ENCODE measurements at regions not wholly inside any gene's neighbourhood (a gene's known extent, or its start where the extent isn't known, plus 50 kb on each side); places are given as distances from the start of the nearest gene placed in this dataset.

DNA sequence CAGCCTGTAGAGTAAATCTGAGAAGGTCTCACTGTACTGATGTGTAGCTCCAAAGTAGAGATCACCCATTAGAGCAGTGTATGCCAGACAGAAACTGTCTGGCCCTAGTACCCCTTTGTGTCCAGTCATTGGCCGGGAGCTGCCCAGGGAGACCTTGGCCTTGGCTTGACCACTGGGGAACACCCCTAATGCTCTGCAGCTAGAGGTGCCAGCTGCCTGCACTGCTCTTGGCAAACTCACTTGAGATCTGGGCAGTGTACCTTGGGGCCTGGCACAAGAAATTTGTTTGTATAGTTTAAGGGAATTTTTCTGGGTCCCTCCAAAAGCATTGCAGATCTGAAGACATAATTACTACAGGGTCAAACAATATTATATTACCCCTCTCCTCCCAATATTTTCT lies 78.7 kb upstream of the MPHOSPH6 start:
- no peak for DNase-seq
- H3K36me3 ChIP-seq (replicated peaks in 1 of 2; ENCODE audit: control insufficient read depth in 1 of 2, insufficient read depth in 2 of 2, low read length in 2 of 2), result no peaks in the 10 kb centered on the region
- intact Hi-C loops (cut with micrococcal nuclease), result no loop called here
- Mint-ChIP-seq H3K27ac (no peak overlapping the region), H3K4me1 (no peaks in the 10 kb centered on the region), H3K4me3 (no peak overlapping the region), H3K27me3 (ENCODE audit: low read depth in 3 of 3) (peaks cover 2 to 10% (median 3%) of the 10 kb centered on the region in 3 donors), H3K36me3 (no peaks in the 10 kb centered on the region), H3K9me3 (peaks cover 6 to 11% (median 9%) of the 10 kb centered on the region in 7 donors)
- peaks cover 0 to 2% of the 10 kb centered on the region in 2 donors for H3K27me3 ChIP-seq (ENCODE audit: control insufficient read depth in 2 of 2, insufficient read depth in 2 of 2, low read length in 2 of 2)
- H3K4me1 ChIP-seq (ENCODE audit: control insufficient read depth in 1 of 2, insufficient read depth in 2 of 2, low read length in 2 of 2), result no peaks in the 10 kb centered on the region
- H3K9ac ChIP-seq (ENCODE audit: insufficient read depth, low read length, poor library complexity, severe bottlenecking), result no peak overlapping the region
- H3K79me2 ChIP-seq (ENCODE audit: insufficient read depth, low read length), result no peaks in the 10 kb centered on the region
- 90% methylated on average over 1 of the region's 1 CpG for WGBS (ENCODE audit: insufficient coverage)
- H3K4me3 ChIP-seq (replicated peaks in 1 of 3; ENCODE audit: low read depth in 2 of 3, low read length in 3 of 3), result no peak overlapping the region
- no peak overlapping the region for H3K4me2 ChIP-seq (replicated peaks; ENCODE audit: extremely low read depth, low read length, poor library complexity, severe bottlenecking)
- H2AFZ ChIP-seq (ENCODE audit: insufficient read depth, low read depth, low read length, poor library complexity, severe bottlenecking), result no peak overlapping the region
- H4K20me1 ChIP-seq (ENCODE audit: insufficient read depth, low read length), result no peaks in the 10 kb centered on the region
- no peak for TF ChIP-seq CTCF (IDR thresholded peaks at IDR 0.05)
- H3K9me3 ChIP-seq (replicated peaks in 1 of 2; ENCODE audit: control insufficient read depth in 1 of 2, insufficient read depth in 1 of 2, low read length in 2 of 2), result peaks cover 4 to 8% of the 10 kb centered on the region in 2 donors
- no peak overlapping the region for H3K27ac ChIP-seq (ENCODE audit: low read depth in 1 of 2, low read length in 2 of 2)

DNA sequence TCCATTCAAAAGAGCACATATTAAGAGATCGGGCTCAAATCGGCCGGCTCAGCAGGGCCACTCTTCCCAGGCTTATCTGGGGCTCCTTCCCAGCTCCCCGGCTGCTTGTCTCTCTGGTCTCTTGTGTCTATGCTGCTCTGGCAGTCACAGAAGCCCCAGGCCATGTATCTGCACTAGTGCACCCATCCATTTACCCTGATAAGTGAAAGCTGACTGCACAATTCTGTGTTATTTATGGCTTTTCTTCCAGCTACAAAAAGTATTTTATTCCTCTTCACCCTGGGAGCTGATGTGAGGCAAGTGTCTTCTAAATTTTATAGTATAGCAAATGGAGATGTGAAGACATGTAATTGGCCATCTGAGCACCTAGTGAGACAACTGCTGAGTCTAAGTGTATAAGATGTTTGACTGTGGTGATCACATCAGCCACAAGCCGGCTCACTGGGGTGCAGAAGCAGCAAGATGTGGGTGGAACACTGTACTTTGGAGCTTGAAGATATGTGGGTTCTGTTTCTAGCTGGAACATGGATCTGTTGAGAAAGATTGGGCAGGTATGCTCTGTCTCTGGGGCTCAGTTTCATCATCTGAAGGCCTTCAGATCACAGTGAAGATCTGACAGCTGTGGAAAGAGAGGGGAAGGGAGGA lies 78.1 kb upstream of the MPHOSPH6 start:
- no peak overlapping the region for H3K27ac Mint-ChIP-seq
- H3K4me3 Mint-ChIP-seq, result no peak overlapping the region
- Histone ChIP-seq H3K4me3 (replicated peaks in 1 of 3; ENCODE audit: low read depth in 2 of 3, low read length in 3 of 3) (no peak overlapping the region), H3K9ac (ENCODE audit: insufficient read depth, low read length, poor library complexity, severe bottlenecking) (no peak overlapping the region), H3K79me2 (ENCODE audit: insufficient read depth, low read length) (no peaks in the 10 kb centered on the region), H3K4me1 (ENCODE audit: control insufficient read depth in 1 of 2, insufficient read depth in 2 of 2, low read length in 2 of 2) (no peaks in the 10 kb centered on the region), H3K27me3 (ENCODE audit: control insufficient read depth in 2 of 2, insufficient read depth in 2 of 2, low read length in 2 of 2) (peaks cover 0 to 2% of the 10 kb centered on the region in 2 donors), H3K27ac (ENCODE audit: low read depth in 1 of 2, low read length in 2 of 2) (no peak overlapping the region), H4K20me1 (ENCODE audit: insufficient read depth, low read length) (no peaks in the 10 kb centered on the region), H3K36me3 (replicated peaks in 1 of 2; ENCODE audit: control insufficient read depth in 1 of 2, insufficient read depth in 2 of 2, low read length in 2 of 2) (no peaks in the 10 kb centered on the region), H3K4me2 (replicated peaks; ENCODE audit: extremely low read depth, low read length, poor library complexity, severe bottlenecking) (no peak overlapping the region), H3K9me3 (replicated peaks in 1 of 2; ENCODE audit: control insufficient read depth in 1 of 2, insufficient read depth in 1 of 2, low read length in 2 of 2) (peaks cover 6 to 13% of the 10 kb centered on the region in 2 donors), H2AFZ (ENCODE audit: insufficient read depth, low read depth, low read length, poor library complexity, severe bottlenecking) (no peak overlapping the region)
- no peak for TF ChIP-seq CTCF (IDR thresholded peaks at IDR 0.05)
- 79% methylated on average over 5 of the region's 5 CpGs for WGBS (ENCODE audit: insufficient coverage)
- no peak for DNase-seq
- no peaks in the 10 kb centered on the region for H3K4me1 Mint-ChIP-seq
- intact Hi-C loops (cut with micrococcal nuclease), result no loop called here
- no peaks in the 10 kb centered on the region for H3K36me3 Mint-ChIP-seq
- H3K9me3 Mint-ChIP-seq, result peaks cover 7 to 13% (median 12%) of the 10 kb centered on the region in 7 donors
- H3K27me3 Mint-ChIP-seq (ENCODE audit: low read depth in 3 of 3), result peaks cover 2 to 10% (median 3%) of the 10 kb centered on the region in 3 donors

Measured in CD14-positive monocyte (primary cell).